Epithelial cell of proximal tubule (primary cell): ENCODE measurements at regions not wholly inside any gene's neighbourhood (a gene's known extent, or its start where the extent isn't known, plus 50 kb on each side); places are given as distances from the start of the nearest gene placed in this dataset.

Source experiments
- DNase-seq: peaks from one replicate; pipeline ENCODE4 v3.0.0-alpha.2; 2011; ENCODE audit warnings: low read depth
- H3K4me3 ChIP-seq: 2 replicates; pipeline ENCODE4 v1.5.1; 2011; ENCODE audit warnings: low read depth, mild to moderate bottlenecking, low read length
- TF ChIP-seq, protein P1 (sequence below): conservative IDR thresholded peaks from 2 replicates; pipeline ENCODE4 v1.5.1; 2012; ENCODE audit warnings: low read depth, mild to moderate bottlenecking, low read length

DNA sequence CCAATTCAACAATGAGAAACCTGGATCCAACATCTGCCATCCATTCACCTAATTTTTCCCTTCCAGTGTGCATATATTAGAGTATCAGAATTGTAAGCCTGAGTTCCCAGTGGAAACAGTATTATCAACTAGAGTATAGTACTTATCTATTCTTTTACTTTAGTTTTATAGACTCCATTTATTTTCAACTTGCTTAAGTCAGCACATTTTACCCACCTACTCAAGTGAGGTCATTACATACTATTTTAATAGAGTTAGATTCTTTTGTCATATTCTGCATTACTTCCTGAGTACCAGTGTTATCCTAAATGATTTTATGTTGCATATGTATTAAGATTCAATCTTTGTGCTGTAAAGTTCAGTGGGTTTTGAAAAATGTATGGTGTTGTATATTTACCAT is 1393.3 kb downstream of the MAT2B start:
- H3K4me3 ChIP-seq: no peak overlapping the region
- TF ChIP-seq, protein P1, sequence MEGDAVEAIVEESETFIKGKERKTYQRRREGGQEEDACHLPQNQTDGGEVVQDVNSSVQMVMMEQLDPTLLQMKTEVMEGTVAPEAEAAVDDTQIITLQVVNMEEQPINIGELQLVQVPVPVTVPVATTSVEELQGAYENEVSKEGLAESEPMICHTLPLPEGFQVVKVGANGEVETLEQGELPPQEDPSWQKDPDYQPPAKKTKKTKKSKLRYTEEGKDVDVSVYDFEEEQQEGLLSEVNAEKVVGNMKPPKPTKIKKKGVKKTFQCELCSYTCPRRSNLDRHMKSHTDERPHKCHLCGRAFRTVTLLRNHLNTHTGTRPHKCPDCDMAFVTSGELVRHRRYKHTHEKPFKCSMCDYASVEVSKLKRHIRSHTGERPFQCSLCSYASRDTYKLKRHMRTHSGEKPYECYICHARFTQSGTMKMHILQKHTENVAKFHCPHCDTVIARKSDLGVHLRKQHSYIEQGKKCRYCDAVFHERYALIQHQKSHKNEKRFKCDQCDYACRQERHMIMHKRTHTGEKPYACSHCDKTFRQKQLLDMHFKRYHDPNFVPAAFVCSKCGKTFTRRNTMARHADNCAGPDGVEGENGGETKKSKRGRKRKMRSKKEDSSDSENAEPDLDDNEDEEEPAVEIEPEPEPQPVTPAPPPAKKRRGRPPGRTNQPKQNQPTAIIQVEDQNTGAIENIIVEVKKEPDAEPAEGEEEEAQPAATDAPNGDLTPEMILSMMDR: no peak
- no peak for DNase-seq

DNA sequence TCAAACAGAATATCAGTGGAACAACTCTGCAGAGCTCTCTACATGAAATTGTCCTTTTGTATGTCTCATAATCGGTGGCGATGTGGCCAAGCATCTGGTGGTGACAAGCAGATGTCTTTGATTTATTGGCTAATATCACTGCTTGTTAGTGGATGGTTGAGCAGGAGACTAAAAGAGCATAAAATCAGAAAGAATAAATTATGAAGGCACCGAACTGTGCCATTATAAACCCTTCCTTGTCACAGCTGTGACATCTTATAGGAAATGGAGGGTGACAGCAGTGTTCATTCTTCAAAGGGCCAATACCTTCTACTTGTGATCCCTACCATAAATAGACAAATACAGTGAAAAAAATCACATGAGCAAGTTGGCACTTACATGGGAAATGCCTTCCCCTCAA is 1404.3 kb downstream of the MAT2B start:
- no peak overlapping the region for H3K4me3 ChIP-seq
- DNase-seq: no peak
- TF ChIP-seq, protein P1: no peak

DNA sequence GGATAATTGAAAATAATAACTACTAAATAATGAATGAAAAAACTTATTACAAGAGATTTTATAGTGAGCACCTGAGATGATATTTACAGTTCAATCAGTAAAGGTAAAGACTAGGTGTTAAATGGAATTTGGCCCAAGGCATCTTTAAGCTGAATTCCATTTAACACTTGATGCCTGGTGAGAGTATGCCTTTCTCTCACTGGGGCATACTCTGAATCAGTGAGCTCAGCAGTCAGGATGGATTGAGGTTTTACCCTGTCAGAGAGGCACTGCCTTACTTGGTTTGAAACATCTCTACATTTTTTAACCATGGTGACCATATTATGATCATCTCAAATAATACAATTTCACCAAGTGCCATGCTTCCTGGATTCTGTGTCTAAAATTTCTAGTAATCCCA is 1416.3 kb downstream of the MAT2B start:
- no peak for DNase-seq
- TF ChIP-seq, protein P1: no peak
- H3K4me3 ChIP-seq: no peak overlapping the region

DNA sequence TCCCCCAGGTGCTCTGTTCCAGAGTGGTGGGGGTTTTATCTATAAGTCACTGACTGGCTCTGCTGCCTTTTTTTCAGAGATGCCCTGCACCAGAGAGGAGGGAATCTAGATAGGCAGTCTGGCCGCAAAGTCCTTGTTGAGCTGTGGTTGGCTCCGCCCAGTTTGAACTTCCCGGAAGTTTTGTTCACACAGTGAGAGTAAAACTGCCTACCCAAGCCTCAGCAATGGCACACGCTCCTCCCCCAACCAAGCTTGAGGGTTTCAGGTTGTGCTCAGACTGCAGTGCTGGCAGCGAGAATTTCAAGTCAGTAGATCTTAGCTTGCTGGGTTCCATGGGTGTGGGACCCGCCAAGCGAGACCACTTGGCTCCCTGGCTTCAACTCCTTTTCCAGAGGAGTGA is 1428.6 kb downstream of the MAT2B start:
- no peak overlapping the region for H3K4me3 ChIP-seq
- TF ChIP-seq, protein P1: no peak
- no peak for DNase-seq

DNA sequence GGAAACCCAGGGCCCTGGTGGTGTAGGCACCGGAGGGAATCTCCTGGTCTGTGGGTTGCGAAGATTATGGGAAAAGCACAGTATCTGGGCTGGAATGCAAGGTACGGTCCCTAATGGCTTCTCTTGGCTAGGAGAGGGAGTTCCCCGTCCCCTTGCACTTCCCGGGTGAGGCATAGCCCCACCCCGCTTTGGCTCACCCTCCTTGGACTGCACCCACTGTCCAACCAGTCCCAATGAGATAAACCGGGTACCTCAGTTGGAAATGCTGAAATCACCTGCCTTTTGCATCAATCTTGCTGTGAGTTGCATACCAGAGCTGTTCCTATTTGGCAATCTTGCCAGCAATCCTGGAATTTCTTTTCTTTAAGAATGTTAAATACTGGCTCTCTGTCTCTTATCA is 1429.1 kb downstream of the MAT2B start:
- no peak for DNase-seq
- TF ChIP-seq, protein P1: no peak
- H3K4me3 ChIP-seq: no peak overlapping the region

DNA sequence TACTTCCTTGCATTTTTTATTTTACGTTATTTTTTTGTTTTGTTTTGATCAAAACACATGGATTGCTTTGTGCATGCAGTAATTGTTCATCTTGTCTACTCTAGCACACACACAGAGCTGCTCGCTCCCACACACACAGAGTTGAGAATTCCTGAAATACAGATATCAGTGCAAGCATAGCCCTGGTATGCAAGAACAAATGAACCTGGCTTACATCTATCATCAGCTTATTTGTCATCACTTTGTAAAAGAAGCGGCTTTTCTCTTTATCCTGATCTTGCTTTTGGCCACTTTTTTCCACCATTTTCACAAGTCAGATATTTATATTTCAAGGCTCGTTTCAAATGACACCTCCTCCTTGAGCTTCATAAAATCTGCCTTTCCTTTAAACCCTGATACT is 1435.7 kb downstream of the MAT2B start:
- no peak overlapping the region for H3K4me3 ChIP-seq
- TF ChIP-seq, protein P1: no peak
- DNase-seq: no peak

DNA sequence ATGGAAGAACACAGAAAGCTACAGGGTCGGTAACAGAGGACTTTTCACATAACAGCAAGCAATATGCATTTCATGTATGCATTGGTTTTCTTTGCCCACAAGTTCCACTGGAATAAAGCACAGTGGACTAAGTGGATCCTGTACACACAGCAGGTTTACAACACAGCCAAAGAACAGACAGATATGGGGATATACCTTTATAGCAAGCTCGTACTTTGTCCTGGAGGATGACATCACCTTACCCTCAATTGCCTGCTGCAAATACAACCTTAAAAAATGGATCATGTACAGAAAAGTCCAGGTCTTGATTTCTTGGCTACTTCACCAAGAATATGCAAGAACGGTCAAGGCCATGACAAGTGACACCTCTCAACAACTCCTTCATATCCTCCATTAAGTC is 1445.5 kb downstream of the MAT2B start:
- no peak overlapping the region for H3K4me3 ChIP-seq
- TF ChIP-seq, protein P1: no peak
- no peak for DNase-seq
